ENCODE measurements at regions not wholly inside any gene's neighbourhood (a gene's known extent, or its start where the extent isn't known, plus 50 kb on each side); places are given as distances from the start of the nearest gene placed in this dataset.

DNA sequence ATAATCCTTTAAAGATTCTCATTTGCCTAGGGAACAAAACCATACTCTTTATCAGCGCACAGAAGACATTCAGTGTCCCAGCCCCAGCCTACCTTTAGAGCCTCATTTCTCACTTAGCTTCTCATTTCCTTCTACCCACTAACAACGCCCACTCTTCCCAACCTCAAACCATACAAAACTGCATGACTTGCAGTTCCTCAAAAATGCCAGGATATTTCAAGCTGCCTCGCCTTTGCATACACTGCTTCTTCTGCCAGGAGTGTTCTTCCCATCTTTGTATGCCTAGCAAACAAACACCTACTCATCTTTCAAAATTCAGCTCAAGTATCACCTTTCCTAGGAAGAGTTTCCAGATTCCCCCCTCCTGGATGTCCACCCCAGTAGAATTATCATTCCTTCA, 129.9 kb upstream of the ADGRL3 start:
- no peak overlapping the region for H3K27ac ChIP-seq (ENCODE audit: low read length)
- H3K36me3 ChIP-seq (ENCODE audit: low read depth, low read length) = no peaks in the 10 kb centered on the region
- H3K9ac ChIP-seq (ENCODE audit: low read length) = no peak overlapping the region
- no peaks in the 10 kb centered on the region for H3K9me2 ChIP-seq (replicated peaks; ENCODE audit: low read length)
- no peak overlapping the region for H3K4me3 ChIP-seq (ENCODE audit: low read length)
- no TSS peak for BruUV-seq (replicated peaks)
- H3K79me2 ChIP-seq (ENCODE audit: low read length) = no peaks in the 10 kb centered on the region
- H3K4me2 ChIP-seq (ENCODE audit: low read length) = no peak overlapping the region
- peaks cover 8% of the 10 kb centered on the region for H3K4me1 ChIP-seq (ENCODE audit: insufficient read depth, low read length)
- ATAC-seq (peak; percentile 87), DNase-seq (peak; percentile 62)
- no peaks in the 10 kb centered on the region for H3F3A ChIP-seq (ENCODE audit: low read length, unreplicated experiment)
- H3K27me3 ChIP-seq (ENCODE audit: low read length) = no peaks in the 10 kb centered on the region
- no peaks in the 10 kb centered on the region for H4K20me1 ChIP-seq (ENCODE audit: low read length)
- TF ChIP-seq, protein P1, sequence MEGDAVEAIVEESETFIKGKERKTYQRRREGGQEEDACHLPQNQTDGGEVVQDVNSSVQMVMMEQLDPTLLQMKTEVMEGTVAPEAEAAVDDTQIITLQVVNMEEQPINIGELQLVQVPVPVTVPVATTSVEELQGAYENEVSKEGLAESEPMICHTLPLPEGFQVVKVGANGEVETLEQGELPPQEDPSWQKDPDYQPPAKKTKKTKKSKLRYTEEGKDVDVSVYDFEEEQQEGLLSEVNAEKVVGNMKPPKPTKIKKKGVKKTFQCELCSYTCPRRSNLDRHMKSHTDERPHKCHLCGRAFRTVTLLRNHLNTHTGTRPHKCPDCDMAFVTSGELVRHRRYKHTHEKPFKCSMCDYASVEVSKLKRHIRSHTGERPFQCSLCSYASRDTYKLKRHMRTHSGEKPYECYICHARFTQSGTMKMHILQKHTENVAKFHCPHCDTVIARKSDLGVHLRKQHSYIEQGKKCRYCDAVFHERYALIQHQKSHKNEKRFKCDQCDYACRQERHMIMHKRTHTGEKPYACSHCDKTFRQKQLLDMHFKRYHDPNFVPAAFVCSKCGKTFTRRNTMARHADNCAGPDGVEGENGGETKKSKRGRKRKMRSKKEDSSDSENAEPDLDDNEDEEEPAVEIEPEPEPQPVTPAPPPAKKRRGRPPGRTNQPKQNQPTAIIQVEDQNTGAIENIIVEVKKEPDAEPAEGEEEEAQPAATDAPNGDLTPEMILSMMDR (conservative IDR thresholded peaks at IDR 0.05; ENCODE audit: low read depth, low read length) = no peak
- TF ChIP-seq EZH2 (IDR thresholded peaks at IDR 0.05; ENCODE audit: low read length, unreplicated experiment) (no peak), EZH2phosphoT487 (IDR thresholded peaks at IDR 0.05; ENCODE audit: borderline replicate concordance, low read length) (no peak)
- CTCF ChIA-PET = no interaction called here
- no peaks in the 10 kb centered on the region for H3K9me3 ChIP-seq (ENCODE audit: low read length)
- intact Hi-C loops (cut with micrococcal nuclease) = loop anchor here (2.0 kb wide), 1 partner anchor 77 kb away; no protein-coding TSS in a partner anchor
- POLR2A ChIA-PET (ENCODE audit: unreplicated experiment) = no interaction called here
- H2AFZ ChIP-seq (ENCODE audit: low read length) = no peak overlapping the region

DNA sequence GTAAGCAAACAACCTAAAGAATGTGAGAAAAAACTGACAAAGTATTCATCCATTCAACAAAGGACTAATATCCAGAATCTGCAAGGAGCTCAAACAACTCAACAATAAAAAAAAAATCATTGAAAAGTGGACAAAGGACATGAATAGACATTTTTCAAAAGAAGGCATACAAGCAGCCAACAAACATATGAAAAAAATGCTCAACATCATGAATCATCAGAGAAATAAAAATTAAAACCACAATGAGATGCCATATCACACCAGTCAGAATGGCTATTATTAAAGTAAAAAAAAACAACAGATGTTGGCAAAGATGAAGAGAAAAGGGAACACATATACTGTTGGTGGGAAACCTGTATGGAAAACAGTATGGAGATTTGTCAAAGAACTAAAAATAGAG, 120.7 kb upstream of the ADGRL3 start:
- CTCF ChIA-PET = no interaction called here
- Histone ChIP-seq H3K4me2 (ENCODE audit: low read length) (no peak overlapping the region), H3K79me2 (ENCODE audit: low read length) (no peaks in the 10 kb centered on the region), H3K4me1 (ENCODE audit: insufficient read depth, low read length) (no peaks in the 10 kb centered on the region), H3K36me3 (ENCODE audit: low read depth, low read length) (no peaks in the 10 kb centered on the region), H4K20me1 (ENCODE audit: low read length) (no peaks in the 10 kb centered on the region), H3K9me3 (ENCODE audit: low read length) (no peaks in the 10 kb centered on the region), H3K27me3 (ENCODE audit: low read length) (no peaks in the 10 kb centered on the region), H3K4me3 (ENCODE audit: low read length) (no peak overlapping the region), H3K27ac (ENCODE audit: low read length) (no peak overlapping the region), H2AFZ (ENCODE audit: low read length) (no peak overlapping the region), H3K9me2 (replicated peaks; ENCODE audit: low read length) (0 out of 2 replicates have a peak, but pooled peaks cover 6% of the 10 kb centered on the region), H3F3A (ENCODE audit: low read length, unreplicated experiment) (no peaks in the 10 kb centered on the region), H3K9ac (ENCODE audit: low read length) (no peak overlapping the region)
- BruUV-seq (replicated peaks) = no TSS peak
- ATAC-seq (peak; percentile 15), DNase-seq (peak; percentile 51)
- intact Hi-C loops (cut with micrococcal nuclease) = no loop called here
- no peak for TF ChIP-seq EZH2 (IDR thresholded peaks at IDR 0.05; ENCODE audit: low read length, unreplicated experiment)
- TF ChIP-seq EZH2phosphoT487 (IDR thresholded peaks at IDR 0.05; ENCODE audit: borderline replicate concordance, low read length) = no peak
- TF ChIP-seq, protein P1 (conservative IDR thresholded peaks at IDR 0.05; ENCODE audit: low read depth, low read length) = no peak
- POLR2A ChIA-PET (ENCODE audit: unreplicated experiment) = no interaction called here

DNA sequence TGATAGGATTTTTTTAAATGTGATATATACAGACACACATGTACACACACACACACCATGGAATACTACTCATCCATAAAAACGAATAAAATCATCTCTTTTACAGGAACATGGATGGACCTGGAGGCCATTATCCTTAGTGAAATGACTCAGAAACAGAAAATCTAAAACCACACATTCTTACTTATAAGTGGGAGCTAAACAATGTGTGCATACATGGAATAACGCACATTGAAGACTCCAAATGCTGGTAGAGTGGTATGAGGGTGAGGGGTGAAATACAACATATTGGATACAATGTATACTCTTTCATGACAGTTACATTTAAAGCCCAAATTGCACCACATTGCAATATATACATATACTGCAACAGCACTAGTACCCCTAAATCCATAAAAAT, 120.2 kb upstream of the ADGRL3 start:
- H3K4me1 ChIP-seq (ENCODE audit: insufficient read depth, low read length) = no peaks in the 10 kb centered on the region
- POLR2A ChIA-PET (ENCODE audit: unreplicated experiment) = no interaction called here
- 0 out of 2 replicates have a peak, but pooled peaks cover 6% of the 10 kb centered on the region for H3K9me2 ChIP-seq (replicated peaks; ENCODE audit: low read length)
- no peaks in the 10 kb centered on the region for H4K20me1 ChIP-seq (ENCODE audit: low read length)
- H3F3A ChIP-seq (ENCODE audit: low read length, unreplicated experiment) = no peaks in the 10 kb centered on the region
- no peak overlapping the region for H3K9ac ChIP-seq (ENCODE audit: low read length)
- no peak for ATAC-seq
- CTCF ChIA-PET = no interaction called here
- BruUV-seq (replicated peaks) = no TSS peak
- no peak overlapping the region for H3K27ac ChIP-seq (ENCODE audit: low read length)
- intact Hi-C loops (cut with micrococcal nuclease) = no loop called here
- H3K9me3 ChIP-seq (ENCODE audit: low read length) = no peaks in the 10 kb centered on the region
- H3K4me3 ChIP-seq (ENCODE audit: low read length) = no peak overlapping the region
- H3K27me3 ChIP-seq (ENCODE audit: low read length) = no peaks in the 10 kb centered on the region
- no peaks in the 10 kb centered on the region for H3K79me2 ChIP-seq (ENCODE audit: low read length)
- no peak overlapping the region for H3K4me2 ChIP-seq (ENCODE audit: low read length)
- peak; percentile 22 for DNase-seq
- TF ChIP-seq EZH2 (IDR thresholded peaks at IDR 0.05; ENCODE audit: low read length, unreplicated experiment) = no peak
- TF ChIP-seq EZH2phosphoT487 (IDR thresholded peaks at IDR 0.05; ENCODE audit: borderline replicate concordance, low read length) = no peak
- H3K36me3 ChIP-seq (ENCODE audit: low read depth, low read length) = no peaks in the 10 kb centered on the region
- no peak overlapping the region for H2AFZ ChIP-seq (ENCODE audit: low read length)

Measured in PC-3 (cell line).